ENCODE measurements at regions not wholly inside any gene's neighbourhood (a gene's known extent, or its start where the extent isn't known, plus 50 kb on each side); places are given as distances from the start of the nearest gene placed in this dataset.

- no peak for TF ChIP-seq CTCF (IDR thresholded peaks at IDR 0.05)
- Histone ChIP-seq H3K27me3 (no peaks in the 10 kb centered on the region), H3K4me3 (no peak overlapping the region), H3K36me3 (no peaks in the 10 kb centered on the region), H3K4me1 (no peaks in the 10 kb centered on the region), H3K9me3 (no peaks in the 10 kb centered on the region), H3K27ac (no peak overlapping the region)
- intact Hi-C loops (cut with DNase I) = no loop called here
- 49 to 61% methylated on average over 2 of the region's 2 CpGs for WGBS, 2 donors
- DNase-seq (no peak), ATAC-seq (no peak)
Observed at GRCh38 chr2:58908501-58909154, 667.5 kb upstream of the FANCL start.

DNA sequence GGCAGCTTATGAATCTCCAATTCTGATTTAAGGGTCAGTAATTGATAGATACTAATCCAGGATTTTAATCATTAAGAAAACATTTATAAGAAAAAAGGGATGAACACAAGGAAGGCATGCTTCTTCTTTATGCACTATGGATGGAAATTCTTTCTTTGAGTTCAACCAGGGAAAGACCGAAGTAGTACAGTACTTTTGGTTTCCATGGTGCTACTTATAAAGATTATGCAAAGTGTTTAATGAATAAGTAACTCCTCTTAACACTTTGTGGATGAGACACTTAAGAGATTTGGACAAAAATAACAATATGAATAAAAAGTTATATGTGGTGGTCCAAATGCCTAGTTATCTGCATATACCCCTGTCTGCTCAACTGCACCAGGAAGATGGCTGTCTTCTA lies 666.5 kb upstream of the FANCL start:
- ATAC-seq = no peak
- Histone ChIP-seq H3K9me3 (no peaks in the 10 kb centered on the region), H3K4me1 (no peaks in the 10 kb centered on the region), H3K36me3 (no peaks in the 10 kb centered on the region), H3K27me3 (no peaks in the 10 kb centered on the region), H3K27ac (no peak overlapping the region), H3K4me3 (no peak overlapping the region)
- WGBS, 2 donors = 90 to 91% methylated on average over 1 of the region's 1 CpG
- intact Hi-C loops (cut with DNase I) = no loop called here
- TF ChIP-seq CTCF (IDR thresholded peaks at IDR 0.05) = no peak
- DNase-seq = no peak

DNA sequence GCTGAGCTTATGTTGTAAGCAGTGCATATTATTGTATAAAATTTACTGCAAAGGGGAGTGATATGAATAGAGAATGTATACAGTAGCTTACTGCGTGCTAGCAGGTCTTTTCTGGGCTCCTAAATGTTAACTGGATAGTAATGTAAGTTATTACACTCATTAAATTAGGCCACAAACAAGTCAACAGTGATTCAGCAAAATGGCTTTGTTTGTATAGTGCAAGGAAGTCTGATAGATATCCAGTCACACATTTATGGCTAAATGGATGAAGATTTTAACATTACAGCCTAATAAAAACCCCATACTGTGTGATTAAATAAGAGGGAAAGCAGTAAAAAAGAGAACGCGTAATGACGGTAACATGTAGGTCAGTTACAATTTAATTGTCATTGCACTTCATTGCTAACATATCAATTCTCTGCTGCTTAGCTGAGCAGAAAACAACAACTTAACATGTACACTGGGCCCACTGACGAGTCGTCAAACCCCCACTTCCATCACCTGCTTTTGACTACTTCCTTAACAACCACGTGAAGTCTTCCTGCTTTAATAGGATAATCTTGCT lies 665.0 kb upstream of the FANCL start:
- no peak for ATAC-seq
- no peak for TF ChIP-seq CTCF (IDR thresholded peaks at IDR 0.05)
- Histone ChIP-seq H3K27me3 (peaks cover 0 to 4% (median 0%) of the 10 kb centered on the region in 7 donors), H3K4me1 (no peaks in the 10 kb centered on the region), H3K27ac (no peak overlapping the region), H3K36me3 (no peaks in the 10 kb centered on the region), H3K4me3 (no peak overlapping the region), H3K9me3 (peaks cover 0 to 3% (median 0%) of the 10 kb centered on the region in 11 donors)
- intact Hi-C loops (cut with DNase I) = no loop called here
- no peak for DNase-seq
- WGBS, 2 donors = 68 to 81% methylated on average over 7 of the region's 7 CpGs

- Histone ChIP-seq H3K36me3 (no peaks in the 10 kb centered on the region), H3K27ac (no peak overlapping the region), H3K4me1 (no peaks in the 10 kb centered on the region), H3K9me3 (peaks cover 0 to 3% (median 0%) of the 10 kb centered on the region in 11 donors), H3K4me3 (no peak overlapping the region), H3K27me3 (peaks cover 0 to 8% (median 0%) of the 10 kb centered on the region in 7 donors)
- no peak for TF ChIP-seq CTCF (IDR thresholded peaks at IDR 0.05)
- DNase-seq (no peak), ATAC-seq (no peak)
- 92 to 95% methylated on average over 1 of the region's 1 CpG for WGBS, 2 donors
- intact Hi-C loops (cut with DNase I) = no loop called here
Observed at GRCh38 chr2:58904095-58904494, 663.0 kb upstream of the FANCL start.

Measured in heart right ventricle (tissue), 16 donors.